ENCODE measurements at regions not wholly inside any gene's neighbourhood (a gene's known extent, or its start where the extent isn't known, plus 50 kb on each side); places are given as distances from the start of the nearest gene placed in this dataset.

GRCh38 chr4:130336585-130337217 is 1240.7 kb downstream of the C4orf33 start:
- TF ChIP-seq, protein P1, sequence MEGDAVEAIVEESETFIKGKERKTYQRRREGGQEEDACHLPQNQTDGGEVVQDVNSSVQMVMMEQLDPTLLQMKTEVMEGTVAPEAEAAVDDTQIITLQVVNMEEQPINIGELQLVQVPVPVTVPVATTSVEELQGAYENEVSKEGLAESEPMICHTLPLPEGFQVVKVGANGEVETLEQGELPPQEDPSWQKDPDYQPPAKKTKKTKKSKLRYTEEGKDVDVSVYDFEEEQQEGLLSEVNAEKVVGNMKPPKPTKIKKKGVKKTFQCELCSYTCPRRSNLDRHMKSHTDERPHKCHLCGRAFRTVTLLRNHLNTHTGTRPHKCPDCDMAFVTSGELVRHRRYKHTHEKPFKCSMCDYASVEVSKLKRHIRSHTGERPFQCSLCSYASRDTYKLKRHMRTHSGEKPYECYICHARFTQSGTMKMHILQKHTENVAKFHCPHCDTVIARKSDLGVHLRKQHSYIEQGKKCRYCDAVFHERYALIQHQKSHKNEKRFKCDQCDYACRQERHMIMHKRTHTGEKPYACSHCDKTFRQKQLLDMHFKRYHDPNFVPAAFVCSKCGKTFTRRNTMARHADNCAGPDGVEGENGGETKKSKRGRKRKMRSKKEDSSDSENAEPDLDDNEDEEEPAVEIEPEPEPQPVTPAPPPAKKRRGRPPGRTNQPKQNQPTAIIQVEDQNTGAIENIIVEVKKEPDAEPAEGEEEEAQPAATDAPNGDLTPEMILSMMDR (IDR thresholded peaks at IDR 0.05; ENCODE audit: insufficient read depth, low read depth, low read length, missing control alignments): peak; percentile 30
- H3K4me3 ChIP-seq (ENCODE audit: low read depth, low read length): no peak overlapping the region
- DNase-seq (ENCODE audit: low read depth): peak; percentile 19

DNA sequence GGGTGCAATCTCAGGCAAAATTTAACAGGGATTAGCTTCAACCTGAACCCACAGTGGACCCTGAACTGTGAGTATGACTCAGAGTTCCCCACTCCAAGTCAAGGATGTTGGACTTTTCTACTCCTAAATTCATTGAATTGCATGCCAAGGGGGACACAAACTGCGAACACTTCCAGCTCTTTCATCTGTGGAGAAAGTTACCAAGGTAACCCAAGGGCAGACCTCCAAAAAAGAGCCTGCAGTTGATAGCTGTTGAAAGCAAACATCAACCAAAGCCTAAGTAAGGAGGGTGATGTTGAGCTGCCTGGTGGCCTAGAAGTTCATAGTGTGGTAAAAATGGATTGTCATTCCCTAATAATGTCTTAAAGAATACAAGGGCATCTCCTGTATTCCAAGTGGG is 1242.9 kb downstream of the C4orf33 start:
- no peak overlapping the region for H3K4me3 ChIP-seq (ENCODE audit: low read depth, low read length)
- DNase-seq (ENCODE audit: low read depth): no peak
- TF ChIP-seq, protein P1 (IDR thresholded peaks at IDR 0.05; ENCODE audit: insufficient read depth, low read depth, low read length, missing control alignments): no peak

DNA sequence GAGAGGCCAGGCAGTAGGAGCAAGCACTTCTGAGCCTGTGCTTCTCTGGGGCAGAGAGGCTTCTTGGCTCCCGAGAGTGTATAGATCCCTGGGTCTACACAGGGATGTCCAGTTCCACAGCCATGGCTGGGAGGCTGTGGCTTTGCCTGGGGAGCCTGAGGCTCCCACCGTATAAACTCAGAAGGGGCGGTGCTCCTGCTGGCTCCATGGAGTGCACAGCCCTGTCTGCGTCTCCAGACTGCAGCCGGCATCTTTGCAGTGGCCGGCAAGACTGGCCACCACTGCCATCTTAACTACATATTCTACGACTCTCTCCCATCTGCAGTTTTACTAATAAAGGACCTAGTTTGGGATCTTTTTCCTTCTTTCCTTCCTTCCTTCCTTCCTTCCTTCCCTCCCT is 1253.8 kb downstream of the C4orf33 start:
- TF ChIP-seq, protein P1 (IDR thresholded peaks at IDR 0.05; ENCODE audit: insufficient read depth, low read depth, low read length, missing control alignments): no peak
- H3K4me3 ChIP-seq (ENCODE audit: low read depth, low read length): no peak overlapping the region
- no peak for DNase-seq (ENCODE audit: low read depth)

- DNase-seq (ENCODE audit: low read depth): no peak
- TF ChIP-seq, protein P1 (IDR thresholded peaks at IDR 0.05; ENCODE audit: insufficient read depth, low read depth, low read length, missing control alignments): no peak
- H3K4me3 ChIP-seq (ENCODE audit: low read depth, low read length): no peak overlapping the region
Measured at GRCh38 chr4:130356873-130357272, 1260.9 kb downstream of the C4orf33 start.

DNA sequence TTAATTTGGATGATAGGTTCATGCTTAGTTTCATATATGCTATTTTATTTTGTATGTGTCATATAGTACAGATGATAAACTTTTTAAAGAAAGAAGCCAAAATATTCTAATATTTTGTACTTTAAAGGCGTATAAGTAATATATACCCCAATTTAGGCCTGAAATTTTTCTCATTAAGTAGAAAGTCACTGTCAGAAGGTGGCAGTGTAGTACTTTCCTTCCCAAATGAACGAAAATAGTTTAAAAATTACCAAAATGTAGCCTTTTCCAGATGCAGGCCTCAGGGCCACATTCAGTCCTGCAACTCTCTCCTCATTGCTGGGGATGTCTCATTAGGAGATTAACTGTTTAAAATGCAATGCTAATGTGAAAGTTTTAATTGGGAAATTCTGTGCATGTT is 1263.6 kb downstream of the C4orf33 start:
- DNase-seq (ENCODE audit: low read depth): no peak
- TF ChIP-seq, protein P1 (IDR thresholded peaks at IDR 0.05; ENCODE audit: insufficient read depth, low read depth, low read length, missing control alignments): no peak
- H3K4me3 ChIP-seq (ENCODE audit: low read depth, low read length): no peak overlapping the region

DNA sequence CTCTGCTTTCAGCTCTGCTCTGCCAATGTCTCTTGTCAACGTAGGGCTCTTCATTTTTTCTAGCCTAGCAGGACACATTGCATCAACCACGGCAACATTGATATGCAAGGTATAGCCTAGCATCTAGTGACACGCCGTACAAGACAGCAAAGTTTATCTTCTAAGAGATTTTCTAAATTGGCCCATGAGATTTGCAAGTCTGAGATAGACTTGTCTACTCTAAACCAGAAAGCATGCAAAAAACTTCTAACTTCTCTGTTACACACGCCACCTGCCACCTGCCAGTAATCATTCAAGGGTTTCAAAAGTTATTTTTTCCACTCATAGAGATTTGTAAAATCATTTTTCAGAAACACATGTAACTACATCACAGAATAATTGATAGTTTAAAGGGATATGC is 1265.7 kb downstream of the C4orf33 start:
- TF ChIP-seq, protein P1 (IDR thresholded peaks at IDR 0.05; ENCODE audit: insufficient read depth, low read depth, low read length, missing control alignments): no peak
- H3K4me3 ChIP-seq (ENCODE audit: low read depth, low read length): no peak overlapping the region
- no peak for DNase-seq (ENCODE audit: low read depth)

DNA sequence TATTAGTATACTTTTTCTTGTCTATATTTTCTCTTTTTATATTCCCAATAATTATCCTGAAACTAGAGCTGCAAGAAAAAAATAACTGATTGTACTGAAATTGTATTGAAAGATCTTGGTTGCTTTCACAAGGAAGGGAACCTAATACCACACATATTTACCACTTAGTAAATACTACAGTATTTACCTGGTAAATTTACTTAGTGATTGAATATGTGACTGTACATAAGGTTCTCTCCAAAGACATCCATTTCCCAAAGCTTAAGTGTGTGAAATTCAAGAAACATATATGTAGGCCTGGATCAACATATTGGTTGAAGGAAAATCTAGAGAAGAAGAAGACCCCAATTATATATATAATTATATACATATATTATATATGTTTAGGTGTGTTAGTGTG is 1272.7 kb downstream of the C4orf33 start:
- DNase-seq (ENCODE audit: low read depth): no peak

More for the DNA sequence above, 1272.7 kb downstream of the C4orf33 start:
- H3K4me3 ChIP-seq (ENCODE audit: low read depth, low read length): no peak overlapping the region
- TF ChIP-seq, protein P1 (IDR thresholded peaks at IDR 0.05; ENCODE audit: insufficient read depth, low read depth, low read length, missing control alignments): no peak

Measured in GM12865 (cell line).